ENCODE measurements at regions not wholly inside any gene's neighbourhood (a gene's known extent, or its start where the extent isn't known, plus 50 kb on each side); places are given as distances from the start of the nearest gene placed in this dataset.

DNA sequence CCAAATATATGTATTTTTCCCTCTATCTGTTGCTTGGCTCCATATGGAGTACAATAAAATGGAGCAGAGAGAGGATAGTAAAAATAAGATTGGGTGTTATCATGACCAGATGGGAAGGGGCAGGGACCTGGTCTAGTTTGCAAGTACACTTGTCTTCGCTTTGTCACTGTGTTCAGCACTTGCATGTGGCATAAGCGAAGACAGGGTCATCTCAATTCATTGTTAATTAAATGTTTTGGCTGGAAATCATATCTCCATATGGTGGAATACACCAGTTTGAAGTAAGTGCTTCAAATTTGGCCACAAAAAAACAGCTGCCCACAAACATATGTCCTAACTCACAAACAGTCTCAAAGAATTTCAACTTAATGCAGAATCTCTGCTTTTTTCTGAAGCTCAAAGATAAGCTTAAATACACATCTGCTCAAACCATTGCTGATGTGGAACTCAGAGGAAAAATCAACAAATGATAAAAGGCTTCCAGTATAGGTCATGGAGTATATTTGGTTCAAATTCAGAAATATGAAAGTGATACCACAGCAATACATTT is 865.4 kb downstream of the TLE4 start:
- no peak for TF ChIP-seq FOXP2 (optimal IDR thresholded peaks at IDR 0.05; ENCODE audit: borderline replicate concordance, extremely low read depth, extremely low read length, insufficient read depth)
- TF ChIP-seq POLR2AphosphoS5 (IDR thresholded peaks at IDR 0.05; ENCODE audit: low read depth, low read length): no peak
- TF ChIP-seq, protein P1, sequence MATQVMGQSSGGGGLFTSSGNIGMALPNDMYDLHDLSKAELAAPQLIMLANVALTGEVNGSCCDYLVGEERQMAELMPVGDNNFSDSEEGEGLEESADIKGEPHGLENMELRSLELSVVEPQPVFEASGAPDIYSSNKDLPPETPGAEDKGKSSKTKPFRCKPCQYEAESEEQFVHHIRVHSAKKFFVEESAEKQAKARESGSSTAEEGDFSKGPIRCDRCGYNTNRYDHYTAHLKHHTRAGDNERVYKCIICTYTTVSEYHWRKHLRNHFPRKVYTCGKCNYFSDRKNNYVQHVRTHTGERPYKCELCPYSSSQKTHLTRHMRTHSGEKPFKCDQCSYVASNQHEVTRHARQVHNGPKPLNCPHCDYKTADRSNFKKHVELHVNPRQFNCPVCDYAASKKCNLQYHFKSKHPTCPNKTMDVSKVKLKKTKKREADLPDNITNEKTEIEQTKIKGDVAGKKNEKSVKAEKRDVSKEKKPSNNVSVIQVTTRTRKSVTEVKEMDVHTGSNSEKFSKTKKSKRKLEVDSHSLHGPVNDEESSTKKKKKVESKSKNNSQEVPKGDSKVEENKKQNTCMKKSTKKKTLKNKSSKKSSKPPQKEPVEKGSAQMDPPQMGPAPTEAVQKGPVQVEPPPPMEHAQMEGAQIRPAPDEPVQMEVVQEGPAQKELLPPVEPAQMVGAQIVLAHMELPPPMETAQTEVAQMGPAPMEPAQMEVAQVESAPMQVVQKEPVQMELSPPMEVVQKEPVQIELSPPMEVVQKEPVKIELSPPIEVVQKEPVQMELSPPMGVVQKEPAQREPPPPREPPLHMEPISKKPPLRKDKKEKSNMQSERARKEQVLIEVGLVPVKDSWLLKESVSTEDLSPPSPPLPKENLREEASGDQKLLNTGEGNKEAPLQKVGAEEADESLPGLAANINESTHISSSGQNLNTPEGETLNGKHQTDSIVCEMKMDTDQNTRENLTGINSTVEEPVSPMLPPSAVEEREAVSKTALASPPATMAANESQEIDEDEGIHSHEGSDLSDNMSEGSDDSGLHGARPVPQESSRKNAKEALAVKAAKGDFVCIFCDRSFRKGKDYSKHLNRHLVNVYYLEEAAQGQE (IDR thresholded peaks at IDR 0.05; ENCODE audit: insufficient read depth in 1 of 2, low read depth in 2 of 2, low read length in 2 of 2): no peak

- TF ChIP-seq SIN3A (IDR thresholded peaks at IDR 0.05; ENCODE audit: borderline replicate concordance, insufficient read depth, low read length): no peak
- TF ChIP-seq FOXP2 (optimal IDR thresholded peaks at IDR 0.05; ENCODE audit: borderline replicate concordance, extremely low read depth, extremely low read length, insufficient read depth): no peak
- TF ChIP-seq, protein P1 (IDR thresholded peaks at IDR 0.05; ENCODE audit: insufficient read depth in 1 of 2, low read depth in 2 of 2, low read length in 2 of 2): no peak
- no peak for TF ChIP-seq TAF1 (IDR thresholded peaks at IDR 0.05; ENCODE audit: borderline replicate concordance, insufficient read depth, low read length)
- no peak for TF ChIP-seq POLR2AphosphoS5 (IDR thresholded peaks at IDR 0.05; ENCODE audit: low read depth, low read length)
Measured at GRCh38 chr9:80435591-80435990, 863.8 kb downstream of the TLE4 start.

DNA sequence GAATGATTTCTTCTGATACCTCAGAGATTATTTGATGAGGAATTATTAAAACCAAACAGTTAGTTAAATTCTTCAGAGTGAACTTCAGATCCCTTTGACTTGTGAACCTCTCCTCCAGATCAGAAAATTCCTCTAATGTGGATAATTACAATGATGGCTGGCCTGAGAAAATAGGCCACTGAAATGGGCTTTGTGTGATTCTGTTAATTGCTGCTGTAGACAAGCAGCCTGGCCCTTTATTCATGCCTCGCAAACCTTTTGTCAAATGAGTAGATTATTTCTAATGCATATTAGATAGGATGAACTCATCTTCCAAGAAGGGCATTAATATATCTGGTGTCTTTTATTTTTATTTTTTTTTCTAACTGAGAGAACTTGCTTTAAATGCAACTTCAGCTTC is 855.2 kb downstream of the TLE4 start:
- TF ChIP-seq SIN3A (IDR thresholded peaks at IDR 0.05; ENCODE audit: borderline replicate concordance, insufficient read depth, low read length) (no peak), POLR2AphosphoS5 (IDR thresholded peaks at IDR 0.05; ENCODE audit: low read depth, low read length) (no peak), FOXP2 (optimal IDR thresholded peaks at IDR 0.05; ENCODE audit: borderline replicate concordance, extremely low read depth, extremely low read length, insufficient read depth) (no peak), TAF1 (IDR thresholded peaks at IDR 0.05; ENCODE audit: borderline replicate concordance, insufficient read depth, low read length) (no peak)
- TF ChIP-seq, protein P1 (IDR thresholded peaks at IDR 0.05; ENCODE audit: insufficient read depth in 1 of 2, low read depth in 2 of 2, low read length in 2 of 2): no peak

- no peak for TF ChIP-seq POLR2AphosphoS5 (IDR thresholded peaks at IDR 0.05; ENCODE audit: low read depth, low read length)
- TF ChIP-seq TAF1 (IDR thresholded peaks at IDR 0.05; ENCODE audit: borderline replicate concordance, insufficient read depth, low read length): no peak
- no peak for TF ChIP-seq FOXP2 (optimal IDR thresholded peaks at IDR 0.05; ENCODE audit: borderline replicate concordance, extremely low read depth, extremely low read length, insufficient read depth)
- TF ChIP-seq, protein P1 (IDR thresholded peaks at IDR 0.05; ENCODE audit: insufficient read depth in 1 of 2, low read depth in 2 of 2, low read length in 2 of 2): no peak
- TF ChIP-seq SIN3A (IDR thresholded peaks at IDR 0.05; ENCODE audit: borderline replicate concordance, insufficient read depth, low read length): no peak
Measured at GRCh38 chr9:80417211-80417773, 845.5 kb downstream of the TLE4 start.
